SIG-M5 treated with dmso at 0.1 percent for 504 hours (cell line): ENCODE measurements at regions not wholly inside any gene's neighbourhood (a gene's known extent, or its start where the extent isn't known, plus 50 kb on each side); places are given as distances from the start of the nearest gene placed in this dataset.
A peak's percentile ranks its signal among the peaks of the same experiment; 100 is the strongest.

Experiments used
- DNase-seq: peaks from one replicate; lab custom pipeline; 2025; ENCODE audit not compliant: unreplicated experiment; lab: John Stamatoyannopoulos, UW

DNA sequence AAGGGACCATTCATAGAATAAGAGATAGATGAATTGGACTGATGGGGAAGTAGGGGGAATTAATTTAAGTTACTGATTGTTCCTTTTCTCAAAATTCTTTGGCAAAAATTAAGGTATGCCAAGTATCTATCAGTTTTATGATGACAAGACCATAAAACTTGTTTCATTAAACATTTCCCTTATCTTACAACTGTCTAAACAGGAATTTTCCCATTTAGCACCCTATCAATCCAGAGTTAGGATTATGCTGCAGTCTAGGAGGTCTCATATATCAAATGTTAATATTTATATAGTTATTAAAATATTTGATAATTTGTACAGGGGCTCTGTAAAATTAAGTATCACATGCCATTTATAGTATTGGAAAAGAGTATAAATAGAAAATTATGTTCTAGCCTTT is 51.5 kb upstream of the ARID1B start:
- DNase-seq, result no peak

DNA sequence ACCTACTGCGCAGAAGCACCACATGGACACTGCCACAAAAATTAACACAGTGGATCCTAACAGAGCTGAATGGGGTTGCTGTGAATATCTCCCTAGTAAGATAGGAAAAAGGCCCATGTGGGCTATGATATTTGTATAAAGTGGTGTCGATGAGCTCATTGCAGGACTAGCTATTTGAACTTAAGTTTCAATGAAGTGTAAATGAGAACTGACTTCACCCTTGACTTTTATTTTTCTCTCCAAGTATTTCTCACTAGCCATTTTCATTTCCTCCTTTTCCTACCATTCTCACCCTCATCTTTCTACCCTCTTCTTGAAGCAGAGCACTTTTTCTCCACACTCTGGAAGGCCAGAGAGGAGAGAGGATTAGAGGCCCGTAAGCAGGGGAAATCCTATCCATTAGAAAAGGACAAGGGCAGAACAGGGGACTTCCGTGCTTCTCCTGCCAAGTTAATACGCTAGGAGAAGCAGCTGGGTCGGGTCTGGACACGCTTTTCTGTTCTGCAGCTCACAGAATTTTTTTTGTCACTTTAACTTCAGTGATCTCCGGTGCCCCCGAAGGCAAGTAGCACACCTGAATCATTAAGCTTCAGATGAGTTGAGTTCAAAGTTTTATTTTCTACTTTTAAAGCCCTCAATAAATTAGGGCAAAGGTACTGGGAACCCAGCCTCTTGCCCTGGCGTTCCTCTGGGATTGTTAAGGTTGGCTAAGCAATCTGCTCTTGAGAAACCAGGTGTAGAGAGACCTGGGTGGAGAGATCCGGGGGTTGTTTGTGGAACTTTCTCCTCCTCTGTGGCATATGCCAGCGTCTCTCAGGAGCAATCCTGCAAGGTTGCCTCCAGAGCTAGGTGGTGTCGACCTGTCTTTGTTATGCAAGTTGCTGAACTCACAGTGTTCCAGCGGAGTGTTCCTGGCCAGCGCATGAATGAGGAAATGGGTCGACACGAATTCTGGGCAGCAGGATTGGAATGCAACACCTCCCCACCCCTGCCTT is 56.2 kb upstream of the ARID1B start:
- DNase-seq, result peak; percentile 28

DNA sequence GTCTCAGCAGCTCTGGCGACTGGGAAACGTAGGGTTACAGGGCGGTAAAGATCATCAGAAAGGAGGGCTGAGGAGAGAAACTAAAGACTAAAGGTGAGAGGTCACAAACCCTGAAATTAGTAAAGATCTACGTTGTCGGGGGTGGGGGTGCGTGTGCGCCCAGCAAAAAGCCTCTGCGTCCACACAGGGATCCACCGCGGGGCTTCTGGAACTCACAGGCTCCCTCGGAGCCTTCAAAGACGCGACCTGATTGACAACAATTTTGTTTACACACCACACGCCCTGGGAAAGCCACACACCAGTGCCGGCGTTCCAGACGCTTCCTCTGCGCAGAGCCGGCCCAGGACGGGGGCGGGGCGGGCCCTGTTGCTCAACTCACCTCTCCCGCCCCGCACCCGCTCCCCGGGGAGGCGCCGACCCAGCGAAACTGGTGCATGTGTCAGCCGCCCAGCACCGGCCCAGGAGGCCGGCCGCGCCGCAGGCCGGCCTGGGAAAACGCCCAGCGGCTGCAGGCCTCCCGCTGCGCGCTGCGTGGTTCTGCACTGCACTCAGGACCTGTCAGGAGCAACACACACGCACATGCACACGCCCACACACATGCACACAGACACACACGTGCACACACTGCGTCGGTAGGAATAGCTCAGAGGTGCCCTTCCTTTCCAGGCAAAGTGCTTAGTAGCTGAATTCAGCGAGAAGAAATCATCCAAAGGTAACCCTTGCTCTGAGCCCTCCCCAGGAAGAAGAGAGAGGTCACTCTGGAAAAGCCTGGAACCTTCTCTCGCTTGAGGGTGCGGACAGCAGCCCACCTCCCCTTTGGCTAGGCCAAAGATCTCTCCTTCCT is 57.2 kb upstream of the ARID1B start:
- DNase-seq, result peak; percentile 76

DNA sequence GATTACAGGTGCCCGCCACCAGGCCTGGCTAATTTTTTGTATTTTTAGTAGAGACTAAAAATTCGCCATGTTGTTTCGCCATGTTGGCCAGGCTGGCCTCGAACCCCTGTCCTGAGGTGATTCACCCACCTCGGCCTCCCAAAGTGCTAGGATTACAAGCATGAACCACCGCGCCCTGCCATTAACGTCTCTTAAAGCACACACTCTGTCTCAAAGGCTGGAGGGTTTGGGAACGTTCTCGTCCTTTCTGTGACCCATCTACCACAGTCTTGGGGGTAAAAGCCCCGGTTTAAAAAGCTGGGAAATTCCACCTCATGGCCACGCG is 57.8 kb upstream of the ARID1B start:
- no peak for DNase-seq

DNA sequence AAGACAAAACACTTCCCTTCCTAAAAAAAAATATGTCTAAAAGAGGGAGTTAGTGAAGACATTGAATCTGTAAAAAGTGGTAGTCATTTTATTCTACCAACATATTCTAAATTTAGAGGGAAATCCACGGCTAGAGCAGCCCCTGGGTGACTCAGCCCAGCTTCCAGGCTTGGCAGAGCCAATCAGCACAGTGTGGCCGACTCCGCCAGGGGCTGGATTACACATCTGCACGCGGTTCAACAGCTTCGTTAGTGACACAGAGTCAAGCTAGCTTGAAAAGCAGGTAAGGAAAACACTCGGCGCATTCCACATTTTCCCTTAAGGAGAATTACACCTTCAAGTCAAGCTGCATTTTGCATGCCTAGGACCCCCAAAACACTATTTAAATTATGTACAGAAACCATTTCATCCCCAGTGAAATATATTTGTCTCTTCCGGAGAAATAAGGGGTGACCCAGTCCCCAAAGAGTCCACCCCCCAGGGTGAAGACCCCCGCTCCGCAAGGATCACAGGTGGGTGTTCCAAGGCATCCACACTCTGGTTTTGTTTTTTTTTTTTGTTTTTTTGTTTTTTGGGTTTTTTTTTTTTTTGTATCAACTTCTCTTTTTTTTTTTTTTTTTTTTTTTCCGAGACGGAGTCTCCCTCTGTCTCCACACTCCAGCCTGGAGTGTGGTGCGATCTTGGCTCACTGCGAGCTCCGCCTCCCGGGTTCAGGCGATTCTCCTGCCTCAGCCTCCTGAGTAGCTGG is 58.4 kb upstream of the ARID1B start:
- peak; percentile 24 for DNase-seq

DNA sequence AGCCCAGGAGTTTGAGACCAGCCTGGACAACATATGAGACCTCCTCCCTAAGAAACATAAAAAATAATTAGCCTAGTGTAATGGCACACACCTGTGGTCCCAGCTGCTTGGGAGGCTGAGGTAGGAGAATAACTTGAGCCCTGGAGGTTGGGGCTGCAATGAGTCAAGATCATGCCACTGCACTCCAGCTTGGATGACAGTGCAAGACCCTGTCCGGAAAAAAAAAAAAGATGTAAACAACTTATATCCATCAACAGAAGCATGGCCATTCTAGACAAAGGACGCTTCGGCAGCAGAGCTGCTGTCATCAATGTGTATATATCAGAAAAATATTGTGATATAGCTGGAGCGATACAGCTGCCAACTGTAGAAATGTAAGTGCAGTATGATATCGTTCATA is 59.6 kb upstream of the ARID1B start:
- DNase-seq, result no peak

DNA sequence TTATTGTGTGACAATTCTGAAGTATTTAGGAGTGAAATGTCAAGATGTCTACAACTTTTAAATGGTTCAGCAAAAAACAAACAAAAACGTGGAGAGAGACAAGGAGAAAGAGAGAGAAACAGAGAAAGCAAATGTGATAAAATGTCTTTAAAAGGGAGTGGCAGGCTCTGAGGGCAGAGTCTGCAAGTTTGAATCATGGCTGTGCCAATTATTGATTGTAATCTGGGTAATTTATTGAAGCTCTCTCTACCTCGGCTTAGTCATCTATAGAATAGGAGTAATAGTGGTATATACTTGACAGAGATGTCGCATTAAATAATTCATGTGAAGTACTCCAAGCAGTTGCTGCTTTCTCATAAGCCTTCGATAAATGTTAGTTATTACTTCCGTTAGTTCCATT is 61.3 kb upstream of the ARID1B start:
- no peak for DNase-seq

DNA sequence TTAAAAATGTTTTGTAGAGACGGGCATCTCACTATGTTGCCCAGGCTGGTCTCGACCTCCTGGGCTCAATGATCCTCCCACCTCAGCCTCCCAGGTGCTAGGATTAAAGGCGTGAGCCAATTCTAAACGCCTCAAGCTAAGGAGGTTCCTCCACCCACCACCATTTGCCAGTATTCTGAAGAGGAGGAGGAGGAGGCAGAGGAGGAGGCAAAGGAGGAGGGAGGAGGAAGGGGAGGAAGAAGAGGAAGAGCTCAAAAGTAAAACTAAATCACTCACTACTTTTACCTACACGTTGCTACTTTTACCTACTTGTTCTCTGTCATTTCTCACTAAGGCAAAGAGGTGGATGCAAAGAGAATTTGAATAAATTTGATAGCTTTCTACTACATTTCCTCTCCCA is 63.6 kb upstream of the ARID1B start:
- no peak for DNase-seq

DNA sequence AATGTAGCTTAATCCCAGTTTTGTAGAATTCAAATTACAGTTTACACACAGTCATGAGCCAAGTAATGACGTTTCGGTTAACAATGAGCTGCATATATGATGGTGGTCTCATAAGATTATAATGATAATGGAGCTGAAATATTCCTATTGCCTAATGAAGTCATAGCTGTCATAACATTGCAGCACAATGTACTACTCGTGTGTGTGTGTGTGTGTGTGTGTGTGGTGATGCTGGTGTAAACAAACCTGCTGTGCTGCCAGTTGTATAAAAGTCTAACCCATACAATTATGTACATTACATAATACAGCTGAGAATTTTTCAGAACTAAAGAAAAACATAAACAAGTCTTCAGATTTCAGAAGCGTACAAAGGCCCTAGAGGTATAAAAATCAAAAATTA is 66.7 kb upstream of the ARID1B start:
- DNase-seq, result no peak

DNA sequence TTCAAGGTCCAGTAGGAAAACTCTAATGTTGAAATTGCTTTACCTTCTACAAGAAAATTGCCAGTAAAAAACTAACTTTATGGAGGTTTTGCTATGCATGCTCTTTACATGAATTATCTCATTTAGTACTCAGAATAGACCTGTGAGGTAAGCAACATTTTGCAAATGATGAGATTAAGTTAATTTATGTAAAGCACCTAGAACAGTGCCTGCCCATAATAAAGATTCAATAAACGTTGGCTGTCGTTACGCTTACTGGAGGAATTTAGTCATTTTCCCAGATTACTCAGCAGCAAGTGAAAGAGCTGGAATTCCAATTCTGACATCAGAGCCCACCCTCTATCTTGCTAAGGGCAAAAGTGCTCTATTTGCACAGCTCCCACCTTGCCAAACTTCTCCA is 69.4 kb upstream of the ARID1B start:
- DNase-seq, result no peak

DNA sequence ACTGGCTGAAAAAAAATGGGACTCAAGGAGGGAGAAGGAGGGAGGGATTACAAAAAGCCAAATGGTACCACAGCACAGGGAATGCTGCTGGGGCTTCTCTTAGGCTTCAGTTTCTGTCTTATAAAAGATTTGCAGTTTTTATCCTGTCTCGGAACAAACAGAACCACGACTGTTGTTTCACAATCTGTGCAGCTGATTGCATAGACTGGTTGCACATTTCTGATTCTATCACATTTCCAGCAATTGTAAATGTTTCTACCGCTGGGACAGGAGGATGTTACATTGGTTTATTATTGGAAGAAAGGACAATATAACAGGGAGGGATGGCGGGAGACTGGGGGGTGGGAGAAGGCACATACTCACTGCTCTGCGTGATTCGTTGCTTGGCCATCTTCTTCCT is 73.5 kb upstream of the ARID1B start:
- DNase-seq, result no peak

DNA sequence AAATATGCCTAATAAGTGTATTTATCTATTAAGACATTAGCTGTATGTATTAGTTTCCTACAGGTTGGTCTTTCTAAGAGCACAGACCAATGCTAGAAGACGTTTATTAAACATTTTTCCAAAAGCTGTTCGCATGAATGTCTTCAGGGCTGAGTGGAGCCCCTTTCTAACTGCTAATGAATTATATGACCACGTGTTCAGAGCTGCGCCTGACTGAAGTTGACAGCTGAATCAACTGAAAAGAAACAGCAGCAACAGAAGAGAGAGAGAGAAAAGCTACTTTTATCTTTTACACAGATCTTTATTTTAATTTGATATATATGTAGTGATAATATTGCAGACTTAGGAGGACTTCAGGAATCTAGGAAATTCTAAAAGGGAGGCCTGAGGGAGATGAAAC is 75.2 kb upstream of the ARID1B start:
- DNase-seq, result no peak

DNA sequence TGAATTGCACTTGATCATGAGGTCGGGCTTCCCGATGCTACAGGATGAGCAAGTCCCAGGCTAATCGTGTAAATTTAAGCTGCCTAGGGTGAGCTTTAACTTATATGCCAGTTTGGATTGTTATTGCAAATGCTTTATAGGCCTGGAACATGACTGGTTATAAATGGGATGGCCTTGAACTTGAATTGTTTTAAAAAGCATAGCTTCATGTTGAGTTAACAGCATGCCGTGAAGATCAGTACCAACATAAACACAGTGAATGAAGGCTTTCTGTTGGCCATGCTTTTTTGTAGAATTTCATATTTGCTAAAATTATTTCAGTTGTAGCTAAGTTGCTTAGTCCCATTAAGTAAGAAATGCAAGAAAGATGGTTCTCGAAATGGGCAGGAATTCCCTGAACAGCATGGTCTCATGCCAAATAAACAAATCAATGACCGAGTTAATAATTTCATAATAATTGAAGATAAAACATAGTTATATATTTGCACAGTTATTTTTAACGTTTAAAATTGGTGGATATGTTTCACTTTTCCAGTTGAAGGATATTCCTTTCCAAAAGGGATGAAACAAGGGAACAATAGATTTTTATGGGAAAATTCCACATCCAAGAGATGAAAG is 76.6 kb upstream of the ARID1B start:
- DNase-seq, result no peak

DNA sequence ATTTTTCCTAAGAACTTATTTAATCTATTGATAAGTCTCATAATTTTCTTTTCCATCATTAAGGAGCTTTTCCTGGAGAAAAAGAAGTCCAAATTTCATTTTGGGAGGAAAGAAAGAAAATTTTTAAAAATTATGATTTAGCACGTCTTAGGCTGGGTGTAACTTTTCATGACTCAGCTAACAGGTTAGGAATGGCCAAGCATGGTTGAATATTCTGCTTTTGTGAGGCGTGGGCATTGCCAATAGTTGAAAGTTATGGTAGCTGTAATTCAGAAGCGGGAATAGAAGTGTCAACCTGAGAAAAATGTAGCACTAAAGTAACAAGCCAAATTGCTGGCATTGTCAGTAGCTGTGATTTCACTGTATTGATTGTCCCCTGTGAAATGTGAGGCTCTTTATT is 77.2 kb upstream of the ARID1B start:
- no peak for DNase-seq

DNA sequence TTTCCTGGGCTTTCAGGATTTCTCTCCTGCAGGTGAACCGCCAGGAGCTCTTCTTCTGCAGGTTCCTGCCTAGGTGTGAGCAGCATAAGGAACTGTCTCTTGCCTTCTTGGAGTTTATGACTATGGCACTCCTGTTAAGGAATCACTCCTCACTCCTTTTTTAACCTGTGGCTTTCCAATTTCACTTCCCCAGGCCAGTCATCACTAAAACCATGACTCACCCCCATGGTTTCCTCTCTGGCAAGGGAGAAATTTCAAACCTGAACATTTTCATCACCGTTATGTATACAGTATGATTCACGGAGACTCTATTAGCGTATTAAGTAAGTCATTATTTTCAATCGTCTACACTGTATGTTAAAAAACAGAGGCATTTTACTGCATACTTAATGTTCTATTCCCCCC is 78.2 kb upstream of the ARID1B start:
- peak; percentile 51 for DNase-seq

DNA sequence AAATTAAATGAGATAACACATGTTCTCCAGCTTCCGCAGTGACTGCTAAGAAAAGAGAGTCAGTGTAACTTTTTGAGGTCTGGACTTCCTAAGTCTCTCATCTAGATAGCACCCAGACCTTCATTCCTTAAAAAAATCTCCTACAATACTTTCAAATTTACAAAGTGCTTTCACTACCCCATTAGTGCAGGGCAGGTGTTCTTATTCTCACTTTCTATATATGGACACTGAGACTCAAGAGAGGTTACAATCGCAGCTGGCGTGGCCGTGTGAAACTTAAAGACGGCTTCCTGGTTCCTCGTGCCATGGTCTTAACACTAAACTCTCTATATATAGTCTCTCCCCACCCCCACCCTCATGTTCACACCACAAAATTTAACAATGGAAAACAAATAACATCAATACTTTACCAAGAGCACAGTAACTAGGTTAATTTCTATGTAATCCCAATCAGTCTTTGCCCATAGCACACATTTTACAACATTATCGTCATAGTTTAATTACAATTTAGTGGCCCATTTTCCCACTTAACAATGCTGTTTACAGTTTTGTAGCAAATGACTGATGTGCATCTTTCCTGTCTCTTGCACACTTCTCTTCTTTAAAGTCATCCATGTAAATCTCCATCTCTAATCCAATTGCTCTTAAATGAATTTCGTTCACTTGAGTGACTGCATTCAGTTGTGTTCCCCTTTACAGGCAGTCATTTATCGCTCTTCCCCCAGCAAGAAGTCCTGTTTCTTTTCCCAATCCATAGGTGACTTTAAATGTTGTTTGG is 78.8 kb upstream of the ARID1B start:
- DNase-seq, result no peak

DNA sequence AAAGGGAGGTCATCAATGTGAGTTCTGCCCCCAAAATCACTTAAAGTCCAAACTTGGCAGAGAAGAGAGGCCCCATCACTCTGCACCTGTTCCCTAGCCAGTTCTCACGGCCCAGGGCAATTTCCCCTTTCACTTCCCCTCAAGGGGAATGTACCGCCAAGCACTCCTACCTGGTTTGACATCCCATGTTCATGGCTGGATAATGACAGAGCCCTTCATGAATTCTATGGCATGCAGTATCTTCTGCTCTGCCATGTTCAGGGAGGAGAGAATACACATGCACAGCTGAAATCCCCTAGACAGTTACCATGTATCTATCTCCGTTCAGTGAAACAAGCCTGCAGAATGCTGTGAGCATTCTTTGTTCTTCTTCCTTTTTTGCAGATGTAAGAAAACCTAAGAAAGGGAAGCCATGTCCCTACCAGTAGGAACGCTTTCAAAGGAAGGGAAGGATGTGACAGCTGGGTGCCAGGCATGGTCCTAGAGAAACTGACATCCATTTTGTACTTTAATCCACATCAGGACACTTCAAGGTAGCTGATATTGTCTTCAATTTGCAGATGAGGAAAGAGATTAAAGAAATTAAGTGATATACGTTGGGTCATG is 79.8 kb upstream of the ARID1B start:
- peak; percentile 17 for DNase-seq

DNA sequence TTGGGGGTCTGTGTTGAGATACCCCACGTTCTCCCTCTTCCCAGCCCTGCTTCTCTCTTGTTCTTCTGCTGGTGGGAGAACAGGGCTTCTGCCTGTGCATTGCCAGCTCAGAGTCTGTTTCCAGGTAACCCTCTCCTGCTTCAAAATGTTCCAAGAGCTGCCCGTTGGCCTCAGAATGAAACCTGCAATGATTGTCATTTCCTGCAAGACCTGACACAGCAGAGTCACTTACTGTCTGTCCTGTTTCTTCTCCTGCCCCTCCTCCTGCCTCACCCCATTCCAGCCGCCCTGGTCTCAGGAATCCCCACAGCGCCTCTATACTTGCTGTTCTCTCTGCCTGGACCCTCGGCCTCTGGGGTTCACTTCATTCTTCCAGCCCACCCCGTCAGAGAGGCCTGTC is 81.4 kb upstream of the ARID1B start:
- DNase-seq, result no peak

DNA sequence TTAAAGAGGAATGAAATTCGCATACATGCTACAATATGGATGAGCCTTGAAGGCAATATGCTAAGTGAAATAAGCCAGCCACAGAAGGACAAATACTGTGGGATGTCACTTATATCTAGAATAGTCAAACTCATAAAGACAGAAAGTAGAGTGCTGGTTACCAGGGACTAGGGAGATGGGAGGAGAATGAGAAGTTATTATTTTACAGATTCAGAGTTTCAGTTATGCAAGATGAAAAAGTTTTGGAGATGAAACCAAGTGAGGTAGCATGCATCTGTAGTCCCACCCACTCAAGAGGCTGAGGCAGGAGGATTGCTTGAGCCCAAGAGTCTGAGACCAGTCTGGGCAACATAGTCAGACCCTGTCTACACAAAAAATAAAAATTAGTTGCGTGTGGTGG is 82.5 kb upstream of the ARID1B start:
- DNase-seq, result no peak

DNA sequence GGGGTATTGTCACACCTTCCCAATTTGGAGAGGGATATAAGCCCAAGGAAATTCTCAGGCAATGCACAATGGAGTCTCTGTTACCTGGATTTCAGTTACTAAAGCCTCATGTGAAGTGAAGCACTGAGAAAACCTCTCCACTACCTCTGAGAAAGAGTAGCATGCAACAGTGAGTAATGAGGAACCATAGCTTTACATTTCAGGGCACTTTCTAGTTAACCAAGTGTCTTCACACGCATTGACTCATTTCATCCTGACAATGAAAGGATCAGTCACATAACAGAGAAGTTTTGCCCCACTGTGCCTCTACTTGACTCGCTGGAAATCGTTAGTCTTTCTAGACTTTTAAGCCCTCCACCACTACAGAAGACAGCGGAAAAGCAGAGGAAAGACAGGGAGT is 86.2 kb upstream of the ARID1B start:
- DNase-seq, result no peak
